ENCODE measurements at regions not wholly inside any gene's neighbourhood (a gene's known extent, or its start where the extent isn't known, plus 50 kb on each side); places are given as distances from the start of the nearest gene placed in this dataset.

DNA sequence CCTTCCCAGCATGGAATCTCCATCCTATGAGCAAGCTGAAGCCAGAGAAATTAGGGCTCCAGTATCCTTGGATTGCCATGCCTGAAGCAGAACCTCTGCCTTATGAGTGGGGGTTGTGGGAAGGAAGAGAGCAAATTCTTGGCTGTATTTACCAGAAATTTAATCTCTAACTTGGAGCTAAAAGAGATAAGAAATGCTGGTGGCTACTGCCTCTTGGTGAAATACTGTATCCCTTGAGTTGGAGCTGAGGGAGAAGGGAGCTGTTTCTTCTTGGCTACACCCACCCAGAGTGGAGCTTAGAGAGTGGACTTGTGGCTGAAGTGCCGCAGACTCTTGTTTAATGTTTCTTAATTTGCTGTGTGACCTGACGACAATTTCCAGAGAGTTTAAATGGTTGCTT, 447.3 kb downstream of the ARHGEF28 start:
- TF ChIP-seq, protein P1, sequence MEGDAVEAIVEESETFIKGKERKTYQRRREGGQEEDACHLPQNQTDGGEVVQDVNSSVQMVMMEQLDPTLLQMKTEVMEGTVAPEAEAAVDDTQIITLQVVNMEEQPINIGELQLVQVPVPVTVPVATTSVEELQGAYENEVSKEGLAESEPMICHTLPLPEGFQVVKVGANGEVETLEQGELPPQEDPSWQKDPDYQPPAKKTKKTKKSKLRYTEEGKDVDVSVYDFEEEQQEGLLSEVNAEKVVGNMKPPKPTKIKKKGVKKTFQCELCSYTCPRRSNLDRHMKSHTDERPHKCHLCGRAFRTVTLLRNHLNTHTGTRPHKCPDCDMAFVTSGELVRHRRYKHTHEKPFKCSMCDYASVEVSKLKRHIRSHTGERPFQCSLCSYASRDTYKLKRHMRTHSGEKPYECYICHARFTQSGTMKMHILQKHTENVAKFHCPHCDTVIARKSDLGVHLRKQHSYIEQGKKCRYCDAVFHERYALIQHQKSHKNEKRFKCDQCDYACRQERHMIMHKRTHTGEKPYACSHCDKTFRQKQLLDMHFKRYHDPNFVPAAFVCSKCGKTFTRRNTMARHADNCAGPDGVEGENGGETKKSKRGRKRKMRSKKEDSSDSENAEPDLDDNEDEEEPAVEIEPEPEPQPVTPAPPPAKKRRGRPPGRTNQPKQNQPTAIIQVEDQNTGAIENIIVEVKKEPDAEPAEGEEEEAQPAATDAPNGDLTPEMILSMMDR (conservative IDR thresholded peaks at IDR 0.05; ENCODE audit: low read depth in 2 of 2), result no peak
- TF ChIP-seq ZNF331 (CRISPR knock-in tag; IDR thresholded peaks at IDR 0.05; ENCODE audit: low read depth), result no peak

All from GM23338 (cell line).